ENCODE measurements at regions not wholly inside any gene's neighbourhood (a gene's known extent, or its start where the extent isn't known, plus 50 kb on each side); places are given as distances from the start of the nearest gene placed in this dataset.

DNA sequence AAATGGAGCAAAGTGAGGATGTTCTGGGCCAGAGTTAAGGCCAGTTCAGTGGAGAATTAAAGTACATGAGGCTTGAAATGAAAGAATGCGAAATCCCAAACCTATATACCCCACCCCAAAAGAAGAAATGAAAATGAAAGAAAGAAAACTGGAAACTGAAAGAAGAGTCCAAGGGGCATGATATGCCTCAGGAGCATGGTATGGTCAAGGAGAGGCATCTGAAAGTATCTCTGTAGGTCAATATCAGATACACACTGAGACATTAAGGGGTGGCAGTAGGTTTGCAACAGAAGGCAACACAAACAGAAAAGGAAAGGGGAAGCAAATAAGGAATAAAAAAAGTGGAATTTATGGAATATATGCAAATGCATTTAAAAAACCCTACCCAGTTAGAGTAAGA, 166.5 kb downstream of the COG6 start:
- TF ChIP-seq POLR2AphosphoS5 (IDR thresholded peaks at IDR 0.05; ENCODE audit: low read depth, low read length), result no peak
- no peak for TF ChIP-seq SIN3A (IDR thresholded peaks at IDR 0.05; ENCODE audit: borderline replicate concordance, insufficient read depth, low read length)

Data from PFSK-1 (cell line).